ENCODE measurements at regions not wholly inside any gene's neighbourhood (a gene's known extent, or its start where the extent isn't known, plus 50 kb on each side); places are given as distances from the start of the nearest gene placed in this dataset.
"Not testable (repeated sequence)": the region's sequence is repeated elsewhere in the genome, so short reads cannot be mapped to it uniquely, and the experiment has no call there.

- DNase-seq (ENCODE audit: low spot score): no peak
Measured at GRCh38 chr11:71182791-71183677, 69.3 kb downstream of the SHANK2 start.

- no peak for DNase-seq (ENCODE audit: low spot score)
Measured at GRCh38 chr11:71181566-71181965, 70.8 kb downstream of the SHANK2 start.

GRCh38 chr11:71180694-71181470 lies 71.5 kb downstream of the SHANK2 start:
- no peak for DNase-seq (ENCODE audit: low spot score)

- no peak for DNase-seq (ENCODE audit: low spot score)
Measured at GRCh38 chr11:71179877-71180605, 72.3 kb downstream of the SHANK2 start.

- no peak for DNase-seq (ENCODE audit: low spot score)
Measured at GRCh38 chr11:71178076-71178475, 74.3 kb downstream of the SHANK2 start.

- no peak for DNase-seq (ENCODE audit: low spot score)
Measured at GRCh38 chr11:71176812-71177211, 75.6 kb downstream of the SHANK2 start.

GRCh38 chr11:71173709-71174108 lies 78.7 kb downstream of the SHANK2 start:
- no peak for DNase-seq (ENCODE audit: low spot score)

GRCh38 chr11:71172680-71173079 lies 79.7 kb downstream of the SHANK2 start:
- no peak for DNase-seq (ENCODE audit: low spot score)

- DNase-seq (ENCODE audit: low spot score): no peak
Measured at GRCh38 chr11:71171576-71171975, 80.8 kb downstream of the SHANK2 start.

GRCh38 chr11:71170624-71171423 lies 81.6 kb downstream of the SHANK2 start:
- no peak for DNase-seq (ENCODE audit: low spot score)

- DNase-seq (ENCODE audit: low spot score): no peak
Measured at GRCh38 chr11:71169313-71169712, 83.1 kb downstream of the SHANK2 start.

- not testable (repeated sequence) for DNase-seq (ENCODE audit: low spot score)
Measured at GRCh38 chr11:71167814-71168213, 84.6 kb downstream of the SHANK2 start.

GRCh38 chr11:71165771-71166170 lies 86.6 kb downstream of the SHANK2 start:
- DNase-seq (ENCODE audit: low spot score): peak; percentile 30

- no peak for DNase-seq (ENCODE audit: low spot score)
Measured at GRCh38 chr11:71164621-71165020, 87.8 kb downstream of the SHANK2 start.

- DNase-seq (ENCODE audit: low spot score): peak; percentile 32
Measured at GRCh38 chr11:71164186-71164585, 88.2 kb downstream of the SHANK2 start.

- no peak for DNase-seq (ENCODE audit: low spot score)
Measured at GRCh38 chr11:71163371-71163770, 89.0 kb downstream of the SHANK2 start.

GRCh38 chr11:71158936-71159335 lies 93.4 kb downstream of the SHANK2 start:
- DNase-seq (ENCODE audit: low spot score): no peak

- not testable (repeated sequence) for DNase-seq (ENCODE audit: low spot score)
Measured at GRCh38 chr11:71157676-71158075, 94.7 kb downstream of the SHANK2 start.

GRCh38 chr11:71156301-71156700 lies 96.1 kb downstream of the SHANK2 start:
- no peak for DNase-seq (ENCODE audit: low spot score)

GRCh38 chr11:71155846-71156245 lies 96.5 kb downstream of the SHANK2 start:
- DNase-seq (ENCODE audit: low spot score): no peak

- DNase-seq (ENCODE audit: low spot score): no peak
Measured at GRCh38 chr11:71154261-71154805, 98.0 kb downstream of the SHANK2 start.
